GM13976 (cell line): ENCODE measurements at regions not wholly inside any gene's neighbourhood (a gene's known extent, or its start where the extent isn't known, plus 50 kb on each side); places are given as distances from the start of the nearest gene placed in this dataset.
"Not testable (repeated sequence)": the region's sequence is repeated elsewhere in the genome, so short reads cannot be mapped to it uniquely, and the experiment has no call there.

Experiments used
- DNase-seq: peaks from one replicate; pipeline ENCODE4 v3.0.0; 2012; ENCODE audit warnings: low spot score
- in situ Hi-C: fragments of 300-500 bp; cut with MboI; formaldehyde crosslinking; loops from one replicate; pipeline ENCODE4 v1.12.0; 2022; ENCODE audit warnings: low sequenced_read_pairs, mixed read lengths, inconsistent platforms; ENCODE audit not compliant: unreplicated experiment
- TF ChIP-seq, protein P1 (sequence below): IDR thresholded peaks from 2 replicates; pipeline ENCODE4 v1.5.1; 2012; ENCODE audit warnings: borderline replicate concordance, mild to moderate bottlenecking; ENCODE audit not compliant: insufficient read depth; ENCODE audit errors: extremely low read depth, missing control alignments, control extremely low read depth

DNA sequence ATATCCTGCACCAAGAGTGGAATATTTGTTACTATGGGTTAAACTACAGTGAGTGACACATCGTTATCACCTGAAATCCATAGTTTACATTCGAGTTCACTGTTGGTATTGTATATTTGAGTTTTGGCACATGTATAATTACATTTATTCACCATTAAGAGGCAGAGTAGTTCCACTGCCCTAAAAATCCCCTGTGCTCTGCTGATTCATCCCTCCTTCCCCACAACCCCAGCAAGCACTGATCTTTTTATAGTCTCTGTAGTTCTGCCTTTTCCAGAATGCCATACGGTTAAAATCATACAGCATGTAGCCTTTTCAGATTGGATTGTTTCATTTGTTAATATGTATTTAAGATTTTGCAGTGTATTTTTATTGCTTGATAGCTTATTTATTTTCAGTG is 495.2 kb downstream of the DIRAS2 start:
- in situ Hi-C loops: loop anchor here (10.0 to 25.0 kb wide), 3 partner anchors 67 to 715 kb away; no protein-coding TSS in a partner anchor
- TF ChIP-seq, protein P1, sequence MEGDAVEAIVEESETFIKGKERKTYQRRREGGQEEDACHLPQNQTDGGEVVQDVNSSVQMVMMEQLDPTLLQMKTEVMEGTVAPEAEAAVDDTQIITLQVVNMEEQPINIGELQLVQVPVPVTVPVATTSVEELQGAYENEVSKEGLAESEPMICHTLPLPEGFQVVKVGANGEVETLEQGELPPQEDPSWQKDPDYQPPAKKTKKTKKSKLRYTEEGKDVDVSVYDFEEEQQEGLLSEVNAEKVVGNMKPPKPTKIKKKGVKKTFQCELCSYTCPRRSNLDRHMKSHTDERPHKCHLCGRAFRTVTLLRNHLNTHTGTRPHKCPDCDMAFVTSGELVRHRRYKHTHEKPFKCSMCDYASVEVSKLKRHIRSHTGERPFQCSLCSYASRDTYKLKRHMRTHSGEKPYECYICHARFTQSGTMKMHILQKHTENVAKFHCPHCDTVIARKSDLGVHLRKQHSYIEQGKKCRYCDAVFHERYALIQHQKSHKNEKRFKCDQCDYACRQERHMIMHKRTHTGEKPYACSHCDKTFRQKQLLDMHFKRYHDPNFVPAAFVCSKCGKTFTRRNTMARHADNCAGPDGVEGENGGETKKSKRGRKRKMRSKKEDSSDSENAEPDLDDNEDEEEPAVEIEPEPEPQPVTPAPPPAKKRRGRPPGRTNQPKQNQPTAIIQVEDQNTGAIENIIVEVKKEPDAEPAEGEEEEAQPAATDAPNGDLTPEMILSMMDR: no peak
- no peak for DNase-seq

DNA sequence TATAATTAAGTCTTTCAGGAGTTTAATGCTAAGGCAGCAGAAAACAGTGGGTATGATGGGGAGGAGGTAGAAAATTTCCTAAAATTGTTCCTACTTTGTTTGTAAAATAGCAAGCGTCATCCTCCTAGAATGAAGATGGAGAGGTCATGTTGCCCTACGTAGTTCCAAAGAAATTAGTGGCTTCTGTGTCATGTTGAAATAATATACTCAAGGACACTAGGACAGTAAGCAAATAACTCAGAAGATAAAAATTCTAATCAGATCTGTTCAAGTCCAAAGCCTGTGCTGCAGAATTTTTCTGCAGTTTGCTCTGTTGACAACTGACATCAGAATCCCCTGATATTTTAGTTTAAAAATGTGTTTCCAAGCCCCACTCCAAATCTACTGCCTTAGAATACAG is 486.3 kb downstream of the DIRAS2 start:
- in situ Hi-C loops: no loop called here
- no peak for DNase-seq
- TF ChIP-seq, protein P1: no peak

DNA sequence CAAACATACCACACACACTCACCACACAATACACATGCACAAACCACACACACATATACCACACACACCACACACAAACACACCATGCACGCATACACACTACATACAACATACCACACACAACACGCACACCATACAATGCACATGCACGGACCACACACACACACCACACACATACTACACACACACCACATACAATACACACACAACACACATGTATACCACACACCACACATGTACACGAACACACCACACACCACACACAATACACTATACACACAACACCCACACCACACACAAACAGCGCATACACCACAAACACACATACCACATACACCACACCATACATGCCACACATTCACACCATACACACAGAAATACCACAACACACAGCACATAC is 480.3 kb downstream of the DIRAS2 start:
- in situ Hi-C loops: no loop called here
- TF ChIP-seq, protein P1: no peak
- DNase-seq: no peak

DNA sequence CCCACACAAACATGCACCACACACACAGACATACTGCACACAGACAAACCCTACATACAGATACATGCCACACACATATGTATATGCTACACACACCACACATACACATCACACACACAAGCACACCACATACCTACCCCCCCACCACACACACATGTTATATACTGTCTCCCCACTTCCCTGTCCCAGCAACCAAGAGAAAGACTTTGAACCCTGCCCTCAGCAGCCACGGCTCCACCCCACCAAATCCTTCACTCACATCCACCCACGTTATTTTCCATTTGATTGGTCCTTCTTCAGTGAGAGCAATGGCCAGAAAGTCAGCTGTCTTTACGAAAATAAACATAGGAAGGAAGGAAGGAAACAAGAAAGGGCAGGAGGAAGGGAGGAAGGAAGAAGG is 479.8 kb downstream of the DIRAS2 start:
- TF ChIP-seq, protein P1: no peak
- no peak for DNase-seq
- in situ Hi-C loops: no loop called here

DNA sequence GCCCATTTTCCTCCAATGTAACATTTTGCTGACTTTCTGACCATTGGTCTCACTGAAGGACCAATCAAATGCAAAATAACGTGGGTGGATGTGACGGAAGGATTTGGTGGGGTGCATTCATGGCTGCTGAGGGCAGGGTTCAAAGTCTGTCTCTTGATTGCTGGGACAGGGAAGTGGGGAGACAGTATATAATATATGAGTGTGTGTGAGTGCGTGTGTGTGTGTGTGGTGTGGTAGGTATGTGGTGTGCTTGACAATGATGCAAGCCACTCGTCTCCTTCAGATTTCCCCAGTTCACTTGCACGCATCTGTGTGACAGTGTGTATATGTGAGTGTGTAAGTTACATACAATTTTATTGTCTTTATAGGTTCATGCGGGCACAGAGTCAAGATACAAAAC is 477.3 kb downstream of the DIRAS2 start:
- in situ Hi-C loops: no loop called here

DNA sequence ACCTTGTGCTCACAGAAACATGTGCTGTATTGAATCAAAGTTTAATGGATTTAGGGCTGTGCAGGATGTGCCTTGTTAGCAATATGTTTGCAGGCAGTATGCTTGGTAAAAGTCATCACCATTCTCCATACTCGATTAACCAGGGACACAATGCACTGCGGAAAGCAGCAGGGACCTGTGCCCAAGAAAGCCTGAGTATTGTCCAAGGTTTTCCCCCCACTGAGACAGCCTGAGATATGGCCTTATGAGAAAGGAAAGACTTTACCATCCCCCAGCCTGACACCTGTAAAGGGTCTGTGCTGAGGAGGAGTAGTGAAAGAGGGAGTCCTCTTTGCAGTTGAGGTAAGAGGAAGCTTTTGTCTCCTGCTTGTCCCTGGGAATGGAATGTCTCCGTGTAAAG is 476.2 kb downstream of the DIRAS2 start:
- DNase-seq, in situ Hi-C loops: not testable (repeated sequence)

More for the DNA sequence above, 477.3 kb downstream of the DIRAS2 start:
- TF ChIP-seq, protein P1: no peak
- DNase-seq: no peak

DNA sequence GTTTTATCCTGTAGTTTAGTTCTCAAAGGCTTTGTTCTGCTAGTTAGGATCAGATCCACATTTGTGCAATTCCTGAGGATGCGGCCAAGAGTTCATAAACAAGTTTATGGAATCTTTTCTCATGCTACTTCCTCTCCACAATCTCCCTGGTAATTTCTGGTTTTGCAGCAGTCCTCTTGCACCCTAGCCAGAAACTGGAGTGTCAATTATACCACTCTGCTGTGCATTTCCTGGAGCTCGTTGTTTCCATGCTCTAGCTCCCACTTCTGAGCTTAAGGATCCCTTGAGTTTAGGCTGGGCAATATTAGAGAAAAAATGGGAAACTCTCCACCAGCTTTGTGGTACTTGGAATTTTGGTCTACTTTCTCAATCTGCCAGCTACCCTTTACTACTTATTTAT is 474.7 kb downstream of the DIRAS2 start:
- no peak for DNase-seq
- in situ Hi-C loops: no loop called here
- TF ChIP-seq, protein P1: no peak
